ENCODE measurements at regions not wholly inside any gene's neighbourhood (a gene's known extent, or its start where the extent isn't known, plus 50 kb on each side); places are given as distances from the start of the nearest gene placed in this dataset.

- no TSS peak for BruUV-seq (replicated peaks)
- POLR2A ChIA-PET (ENCODE audit: low non-redundant PET) = no interaction called here
- intact Hi-C loops (cut with micrococcal nuclease; ENCODE audit: unreplicated experiment) = no loop called here
Measured at GRCh38 chr11:106447631-106448191, 370.2 kb downstream of the AASDHPPT start.

GRCh38 chr11:106449763-106450162 lies 372.3 kb downstream of the AASDHPPT start:
- ChIA-PET CTCF (interaction anchor here (0.6 kb wide), 1 partner anchor 293 kb away, joined by 5 read pairs; no protein-coding TSS in a partner anchor), POLR2A (ENCODE audit: low non-redundant PET) (no interaction called here)
- Histone ChIP-seq H3K27ac (ENCODE audit: low read depth, low read length, poor library complexity, severe bottlenecking) (no peak overlapping the region), H3K4me1 (ENCODE audit: insufficient read depth, low read length, poor library complexity, severe bottlenecking) (no peaks in the 10 kb centered on the region), H3K9me3 (ENCODE audit: low read depth, low read length, poor library complexity, severe bottlenecking) (no peaks in the 10 kb centered on the region), H3K36me3 (ENCODE audit: insufficient read depth, low read length, poor library complexity, severe bottlenecking) (no peaks in the 10 kb centered on the region), H3K4me3 (ENCODE audit: low read depth, low read length, poor library complexity, severe bottlenecking) (no peak overlapping the region), H3K27me3 (replicated peaks; ENCODE audit: insufficient read depth, low read depth, low read length, poor library complexity) (peaks cover 4% of the 10 kb centered on the region)
- TF ChIP-seq EZH2 (IDR thresholded peaks at IDR 0.05; ENCODE audit: borderline replicate concordance, low read depth, low read length, poor library complexity, severe bottlenecking) = no peak
- TF ChIP-seq, protein P1, sequence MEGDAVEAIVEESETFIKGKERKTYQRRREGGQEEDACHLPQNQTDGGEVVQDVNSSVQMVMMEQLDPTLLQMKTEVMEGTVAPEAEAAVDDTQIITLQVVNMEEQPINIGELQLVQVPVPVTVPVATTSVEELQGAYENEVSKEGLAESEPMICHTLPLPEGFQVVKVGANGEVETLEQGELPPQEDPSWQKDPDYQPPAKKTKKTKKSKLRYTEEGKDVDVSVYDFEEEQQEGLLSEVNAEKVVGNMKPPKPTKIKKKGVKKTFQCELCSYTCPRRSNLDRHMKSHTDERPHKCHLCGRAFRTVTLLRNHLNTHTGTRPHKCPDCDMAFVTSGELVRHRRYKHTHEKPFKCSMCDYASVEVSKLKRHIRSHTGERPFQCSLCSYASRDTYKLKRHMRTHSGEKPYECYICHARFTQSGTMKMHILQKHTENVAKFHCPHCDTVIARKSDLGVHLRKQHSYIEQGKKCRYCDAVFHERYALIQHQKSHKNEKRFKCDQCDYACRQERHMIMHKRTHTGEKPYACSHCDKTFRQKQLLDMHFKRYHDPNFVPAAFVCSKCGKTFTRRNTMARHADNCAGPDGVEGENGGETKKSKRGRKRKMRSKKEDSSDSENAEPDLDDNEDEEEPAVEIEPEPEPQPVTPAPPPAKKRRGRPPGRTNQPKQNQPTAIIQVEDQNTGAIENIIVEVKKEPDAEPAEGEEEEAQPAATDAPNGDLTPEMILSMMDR (conservative IDR thresholded peaks at IDR 0.05; ENCODE audit: low read depth, low read length) = no peak
- BruUV-seq (replicated peaks) = no TSS peak
- intact Hi-C loops (cut with micrococcal nuclease; ENCODE audit: unreplicated experiment) = no loop called here
- no peak for DNase-seq (ENCODE audit: low spot score)

More at GRCh38 chr11:106447631-106448191, 370.2 kb downstream of the AASDHPPT start:
- H3K9me3 ChIP-seq (ENCODE audit: low read depth, low read length, poor library complexity, severe bottlenecking) = no peaks in the 10 kb centered on the region
- TF ChIP-seq, protein P1 (conservative IDR thresholded peaks at IDR 0.05; ENCODE audit: low read depth, low read length) = no peak
- TF ChIP-seq EZH2 (IDR thresholded peaks at IDR 0.05; ENCODE audit: borderline replicate concordance, low read depth, low read length, poor library complexity, severe bottlenecking) = no peak
- CTCF ChIA-PET = no interaction called here
- H3K27ac ChIP-seq (ENCODE audit: low read depth, low read length, poor library complexity, severe bottlenecking) = no peak overlapping the region
- H3K27me3 ChIP-seq (replicated peaks; ENCODE audit: insufficient read depth, low read depth, low read length, poor library complexity) = peaks cover 2% of the 10 kb centered on the region
- no peak for DNase-seq (ENCODE audit: low spot score)
- no peaks in the 10 kb centered on the region for H3K36me3 ChIP-seq (ENCODE audit: insufficient read depth, low read length, poor library complexity, severe bottlenecking)
- no peak overlapping the region for H3K4me3 ChIP-seq (ENCODE audit: low read depth, low read length, poor library complexity, severe bottlenecking)
- H3K4me1 ChIP-seq (ENCODE audit: insufficient read depth, low read length, poor library complexity, severe bottlenecking) = no peaks in the 10 kb centered on the region

DNA sequence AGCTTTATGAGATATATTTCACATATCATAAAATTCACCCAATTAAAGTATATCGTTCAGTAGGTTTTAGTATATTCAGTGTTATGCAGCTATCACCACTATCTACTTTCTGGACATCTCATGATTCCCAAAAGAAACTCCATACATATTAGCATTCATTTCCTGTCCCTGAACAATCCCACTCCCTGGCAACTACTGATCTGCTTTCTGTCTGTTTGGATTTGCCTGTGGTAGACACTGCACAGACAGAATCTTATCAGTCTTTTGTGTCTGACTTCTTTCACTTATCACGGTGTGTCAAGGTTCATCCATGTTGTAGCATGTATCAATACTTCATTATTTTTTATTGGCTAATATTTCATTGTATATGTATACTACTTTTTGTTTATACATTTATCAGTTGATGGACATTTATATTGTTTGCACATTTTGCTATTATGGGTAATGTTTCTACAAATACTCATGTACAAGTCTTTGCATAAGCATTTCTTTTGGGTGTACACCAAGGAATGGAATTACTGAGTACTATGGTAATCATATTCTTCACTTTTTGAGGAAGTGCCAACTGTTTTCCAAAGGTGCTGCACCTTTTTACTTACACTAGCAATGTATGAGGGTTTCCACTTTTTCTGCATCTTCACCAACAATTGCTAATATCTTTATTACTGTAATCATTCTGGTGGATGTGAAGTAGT lies 373.9 kb downstream of the AASDHPPT start:
- Histone ChIP-seq H3K36me3 (ENCODE audit: insufficient read depth, low read length, poor library complexity, severe bottlenecking) (no peaks in the 10 kb centered on the region), H3K27me3 (replicated peaks; ENCODE audit: insufficient read depth, low read depth, low read length, poor library complexity) (peaks cover 4% of the 10 kb centered on the region), H3K9me3 (ENCODE audit: low read depth, low read length, poor library complexity, severe bottlenecking) (no peaks in the 10 kb centered on the region), H3K27ac (ENCODE audit: low read depth, low read length, poor library complexity, severe bottlenecking) (no peak overlapping the region), H3K4me1 (ENCODE audit: insufficient read depth, low read length, poor library complexity, severe bottlenecking) (no peaks in the 10 kb centered on the region), H3K4me3 (ENCODE audit: low read depth, low read length, poor library complexity, severe bottlenecking) (no peak overlapping the region)
- ChIA-PET CTCF (no interaction called here), POLR2A (ENCODE audit: low non-redundant PET) (no interaction called here)
- BruUV-seq (replicated peaks) = no TSS peak
- intact Hi-C loops (cut with micrococcal nuclease; ENCODE audit: unreplicated experiment) = no loop called here
- TF ChIP-seq, protein P1 (conservative IDR thresholded peaks at IDR 0.05; ENCODE audit: low read depth, low read length) = no peak
- no peak for TF ChIP-seq EZH2 (IDR thresholded peaks at IDR 0.05; ENCODE audit: borderline replicate concordance, low read depth, low read length, poor library complexity, severe bottlenecking)
- DNase-seq (ENCODE audit: low spot score) = no peak

All from A673 (cell line).